HCT116 (cell line): ENCODE measurements at regions not wholly inside any gene's neighbourhood (a gene's known extent, or its start where the extent isn't known, plus 50 kb on each side); places are given as distances from the start of the nearest gene placed in this dataset.
A peak's percentile ranks its signal among the peaks of the same experiment; 100 is the strongest.

ENCODE experiments used
- ATAC-seq: fragments of 200-7000 bp; cut with Tn5 transposase; 2 replicates; pipeline ENCODE4 v1.9.1; 2020; ENCODE audit warnings: mild to moderate bottlenecking, moderate library complexity
- BruUV-seq: library from RNA; stranded (reverse); fragments of 400-500 nt; replicated peaks from 2 replicates; lab custom pipeline; 2021; lab: Mats Ljungman, UMichigan
- CTCF ChIA-PET: fragments of 300-600 bp; sonication (Branson Sonifier 250); formaldehyde crosslinking; loops from one replicate; lab custom pipeline; 2021; ENCODE audit warnings: antibody characterized with exemption; lab: Charles Lee
- POLR2A ChIA-PET: fragments of 300-600, 350-600 bp; sonication (Branson Sonifier 250); formaldehyde crosslinking; loops from one replicate; lab custom pipeline; 2021; ENCODE audit warnings: antibody characterized with exemption; lab: Charles Lee
- RAD21 ChIA-PET, 2 experiments: fragments of 300-600 bp; sonication (Branson Sonifier 250); formaldehyde crosslinking; loops; one replicate each; lab custom pipeline; 2023; ENCODE audit warnings: low total read pairs in 2 of 2; ENCODE audit not compliant: uncharacterized antibody in 2 of 2, unreplicated experiment in 2 of 2, low non-redundant PET in 1 of 2; lab: Charles Lee
- DNase-seq: peaks from one replicate; pipeline ENCODE4 v3.0.0-alpha.2; 2010; ENCODE audit warnings: low read depth, low spot score
- H2AFZ ChIP-seq: fragments of 200-600 bp; shearing (Covaris generic), sonication (generic); 2 replicates; pipeline ENCODE4 v1.6.1; 2017; ENCODE audit warnings: low read depth, mixed run types, mixed read lengths, antibody characterized with exemption, low read length; ENCODE audit not compliant: poor library complexity, severe bottlenecking
- H3K27ac ChIP-seq: 2 replicates; pipeline ENCODE4 v1.5.1; 2012; ENCODE audit warnings: low read depth, low read length
- H3K27me3 ChIP-seq: fragments of 200-600 bp; sonication (generic); 2 replicates; pipeline ENCODE4 v1.6.1; 2016; ENCODE audit warnings: mixed run types, low read length, mixed read lengths; ENCODE audit not compliant: insufficient read depth
- H3K36me3 ChIP-seq, 2 experiments: fragments of 200-500 bp in 1 of 2; fragments of 200-600 bp in 1 of 2; sonication (Bioruptor generic) in 1 of 2; sonication (generic) in 1 of 2; 2 replicates each; pipeline versions ENCODE4 v1.5.1 to v1.6.1; 2014 to 2016; ENCODE audit warnings: low read length in 2 of 2, inconsistent platforms in 1 of 2, mixed read lengths in 1 of 2, mixed run types in 1 of 2; ENCODE audit not compliant: insufficient read depth in 2 of 2, control insufficient read depth in 1 of 2
- H3K4me1 ChIP-seq, 2 experiments: fragments of 200-600 bp in 1 of 2; sonication (generic) in 1 of 2; 2 replicates each; pipeline versions ENCODE4 v1.5.1 to v1.6.1; 2012 to 2017; ENCODE audit warnings: low read length in 2 of 2, inconsistent platforms in 1 of 2, mild to moderate bottlenecking in 1 of 2, mixed read lengths in 1 of 2, mixed run types in 1 of 2, moderate library complexity in 1 of 2; ENCODE audit not compliant: insufficient read depth in 2 of 2, control insufficient read depth in 1 of 2
- H3K4me2 ChIP-seq: fragments of 200-600 bp; sonication (generic); 2 replicates; pipeline ENCODE4 v1.6.1; 2017; ENCODE audit warnings: mixed run types, low read length, mixed read lengths
- H3K4me3 ChIP-seq, 2 experiments: fragments of 200-600 bp in 1 of 2; sonication (generic) in 1 of 2; replicated peaks in 1 of 2; 2 replicates each; pipeline ENCODE4 v1.5.1; 2011 to 2016; ENCODE audit warnings: low read length in 2 of 2, control low read depth in 1 of 2, low read depth in 1 of 2, mild to moderate bottlenecking in 1 of 2, mixed read lengths in 1 of 2, mixed run types in 1 of 2
- H3K79me2 ChIP-seq: fragments of 200-600 bp; sonication (generic); 2 replicates; pipeline ENCODE4 v1.6.1; 2017; ENCODE audit warnings: mild to moderate bottlenecking, mixed run types, low read length, moderate library complexity, mixed read lengths; ENCODE audit not compliant: insufficient read depth
- H3K9ac ChIP-seq: fragments of 200-600 bp; sonication (generic); 2 replicates; pipeline ENCODE4 v1.6.1; 2016; ENCODE audit warnings: low read length, mixed read lengths
- H3K9me2 ChIP-seq: fragments of 200-600 bp; sonication (generic), shearing (Covaris generic); 2 replicates; pipeline ENCODE4 v1.6.1; 2017; ENCODE audit warnings: mixed run types, mild to moderate bottlenecking, moderate library complexity; ENCODE audit not compliant: insufficient read depth
- H3K9me3 ChIP-seq, 2 experiments: fragments of 200-500 bp in 1 of 2; fragments of 200-600 bp in 1 of 2; sonication (Bioruptor generic) in 1 of 2; sonication (generic) in 1 of 2; 2 replicates each; pipeline ENCODE4 v1.6.1; 2014 to 2017; ENCODE audit warnings: low read length in 2 of 2, mixed read lengths in 2 of 2, inconsistent platforms in 1 of 2, low read depth in 1 of 2, mild to moderate bottlenecking in 1 of 2, mixed run types in 1 of 2, moderate library complexity in 1 of 2; ENCODE audit not compliant: control insufficient read depth in 1 of 2, insufficient read depth in 1 of 2
- H4K20me1 ChIP-seq: fragments of 200-600 bp; sonication (generic), shearing (Covaris generic); 2 replicates; pipeline ENCODE4 v1.6.1; 2017; ENCODE audit warnings: mixed run types, mild to moderate bottlenecking, moderate library complexity; ENCODE audit not compliant: insufficient read depth
- CEBPB ChIP-seq: IDR thresholded peaks from 2 replicates; pipeline ENCODE4 v1.6.1; 2012; ENCODE audit warnings: low read depth
- FOSL1 ChIP-seq: IDR thresholded peaks from 2 replicates; pipeline ENCODE4 v1.6.1; 2012; ENCODE audit warnings: low read depth
- REST ChIP-seq: IDR thresholded peaks from 2 replicates; pipeline ENCODE4 v1.6.1; 2012; ENCODE audit warnings: low read depth
- ZNF274 ChIP-seq: fragments of 200-500 bp; sonication (Bioruptor generic); IDR thresholded peaks from 2 replicates; pipeline ENCODE4 v1.6.1; 2014; ENCODE audit warnings: mild to moderate bottlenecking, low read depth, low read length, inconsistent platforms
- intact Hi-C: fragments of 100-400 bp; cut with micrococcal nuclease; formaldehyde crosslinking; loops from 2 replicates; pipeline ENCODE4 v1.10.0; 2022

- H3K36me3 ChIP-seq = no peaks in the 10 kb centered on the region
- RAD21 ChIA-PET = no interaction called here
Observed at GRCh38 chr3:191641789-191642188, 180.8 kb downstream of the PYDC2 start.

More at GRCh38 chr3:191641789-191642188, 180.8 kb downstream of the PYDC2 start:
- Histone ChIP-seq H4K20me1 (no peaks in the 10 kb centered on the region), H3K27me3 (no peaks in the 10 kb centered on the region), H3K9me3 (no peaks in the 10 kb centered on the region), H3K79me2 (no peaks in the 10 kb centered on the region), H3K4me2 (no peak overlapping the region), H3K9me2 (no peaks in the 10 kb centered on the region), H3K27ac (no peak overlapping the region), H3K4me1 (no peaks in the 10 kb centered on the region), H3K9ac (no peak overlapping the region), H2AFZ (no peak overlapping the region), H3K4me3 (no peak overlapping the region)
- TF ChIP-seq CEBPB = no peak
- TF ChIP-seq REST = peak; percentile 34
- no peak for TF ChIP-seq ZNF274
- TF ChIP-seq FOSL1 = no peak
- DNase-seq (no peak), ATAC-seq (no peak)
- BruUV-seq = no TSS peak
- CTCF ChIA-PET = no interaction called here
- intact Hi-C loops = no loop called here
- POLR2A ChIA-PET = no interaction called here
